IMR-90 (cell line): ENCODE measurements at regions not wholly inside any gene's neighbourhood (a gene's known extent, or its start where the extent isn't known, plus 50 kb on each side); places are given as distances from the start of the nearest gene placed in this dataset.

Experiments
- ATAC-seq: fragments of 200-7000 bp; cut with Tn5 transposase; 2 replicates; pipeline ENCODE4 v1.9.1; 2020; ENCODE audit warnings: low read depth, mild to moderate bottlenecking, moderate library complexity
- BruUV-seq: library from RNA; stranded (reverse); fragments of 400-500 nt; replicated peaks from 2 replicates; lab custom pipeline; 2021; lab: Mats Ljungman, UMichigan
- CTCF ChIA-PET: fragments of 300-600 bp; formaldehyde crosslinking; extraction: SDS; loops from one replicate; lab custom pipeline; 2021; ENCODE audit warnings: antibody characterized with exemption; lab: Yijun Ruan, JAX
- POLR2A ChIA-PET: fragments of 300-600 bp; sonication (Branson Sonifier 250); formaldehyde crosslinking; loops from one replicate; lab custom pipeline; 2022; ENCODE audit warnings: antibody characterized with exemption; ENCODE audit not compliant: unreplicated experiment; lab: Charles Lee
- DNase-seq: peaks from one replicate; pipeline ENCODE4 v3.0.0; 2013
- H2AFZ ChIP-seq: replicated peaks from 2 replicates; pipeline ENCODE3; 2013; ENCODE audit warnings: low read length, mild to moderate bottlenecking; ENCODE audit not compliant: poor library complexity
- H2AK5ac ChIP-seq: 2 replicates; pipeline ENCODE4 v1.6.1; 2013; ENCODE audit warnings: low read depth, low read length, inconsistent platforms
- H2AK9ac ChIP-seq: replicated peaks from 2 replicates; pipeline ENCODE3; 2013; ENCODE audit warnings: mild to moderate bottlenecking, low read depth, low read length, moderate library complexity; ENCODE audit not compliant: poor library complexity
- H2BK120ac ChIP-seq: 2 replicates; pipeline ENCODE4 v1.6.1; 2013; ENCODE audit warnings: low read depth, low read length, inconsistent platforms
- H2BK15ac ChIP-seq: 3 replicates; pipeline ENCODE4 v1.6.1; 2013; ENCODE audit warnings: low read depth, low read length, inconsistent platforms
- H2BK20ac ChIP-seq: 2 replicates; pipeline ENCODE4 v1.6.1; 2013; ENCODE audit warnings: low read depth, mild to moderate bottlenecking, inconsistent platforms, low read length, moderate library complexity
- H2BK5ac ChIP-seq: 2 replicates; pipeline ENCODE4 v1.6.1; 2013; ENCODE audit warnings: mild to moderate bottlenecking, low read depth, low read length, inconsistent platforms; ENCODE audit not compliant: poor library complexity, severe bottlenecking
- H3K14ac ChIP-seq: replicated peaks from 2 replicates; pipeline ENCODE4 v1.6.1; 2013; ENCODE audit warnings: low read depth, low read length, inconsistent platforms
- H3K18ac ChIP-seq: 2 replicates; pipeline ENCODE4 v1.6.1; 2013; ENCODE audit warnings: low read depth, low read length, control low read depth
- H3K23ac ChIP-seq: 2 replicates; pipeline ENCODE4 v1.6.1; 2013; ENCODE audit warnings: low read depth, low read length, inconsistent platforms
- H3K27ac ChIP-seq: 2 replicates; pipeline ENCODE4 v1.5.1; 2013; ENCODE audit warnings: mild to moderate bottlenecking, control low read depth, low read length; ENCODE audit not compliant: insufficient read depth
- H3K27me3 ChIP-seq: 2 replicates; pipeline ENCODE4 v1.6.1; 2013; ENCODE audit warnings: low read length; ENCODE audit not compliant: control insufficient read depth, insufficient read depth
- H3K36me3 ChIP-seq: 2 replicates; pipeline ENCODE4 v1.6.1; 2013; ENCODE audit warnings: low read length, mixed read lengths; ENCODE audit not compliant: control insufficient read depth, insufficient read depth
- H3K4ac ChIP-seq: 2 replicates; pipeline ENCODE4 v1.6.1; 2013; ENCODE audit warnings: low read depth, low read length, inconsistent platforms
- H3K4me1 ChIP-seq: 2 replicates; pipeline ENCODE4 v1.6.1; 2013; ENCODE audit warnings: low read length, mixed read lengths; ENCODE audit not compliant: control insufficient read depth, insufficient read depth
- H3K4me2 ChIP-seq: 2 replicates; pipeline ENCODE4 v1.6.1; 2013; ENCODE audit warnings: low read depth, mild to moderate bottlenecking, control low read depth, low read length, moderate library complexity
- H3K4me3 ChIP-seq: 2 replicates; pipeline ENCODE4 v1.5.1; 2013; ENCODE audit warnings: low read depth, mild to moderate bottlenecking, control low read depth, low read length, moderate library complexity; ENCODE audit not compliant: insufficient read depth
- H3K56ac ChIP-seq: 2 replicates; pipeline ENCODE4 v1.6.1; 2013; ENCODE audit warnings: low read length, inconsistent platforms; ENCODE audit not compliant: insufficient read depth; ENCODE audit errors: extremely low read depth
- H3K79me1 ChIP-seq, 2 experiments: 2 replicates each; pipeline ENCODE4 v1.6.1; 2013; ENCODE audit warnings: low read length in 2 of 2, inconsistent platforms in 1 of 2, low read depth in 1 of 2
- H3K9ac ChIP-seq: 2 replicates; pipeline ENCODE4 v1.6.1; 2013; ENCODE audit warnings: low read depth, low read length, control low read depth
- H3K9me1 ChIP-seq: 2 replicates; pipeline ENCODE4 v1.6.1; 2013; ENCODE audit warnings: low read length, inconsistent platforms; ENCODE audit not compliant: insufficient read depth
- H3K9me3 ChIP-seq: 2 replicates; pipeline ENCODE4 v1.6.1; 2013; ENCODE audit warnings: low read length; ENCODE audit not compliant: control insufficient read depth, insufficient read depth
- H4K20me1 ChIP-seq: 2 replicates; pipeline ENCODE4 v1.6.1; 2013; ENCODE audit warnings: low read length, inconsistent platforms; ENCODE audit not compliant: insufficient read depth
- H4K5ac ChIP-seq: 2 replicates; pipeline ENCODE4 v1.6.1; 2013; ENCODE audit warnings: mild to moderate bottlenecking, low read depth, low read length, control low read depth
- H4K8ac ChIP-seq, 2 experiments: 2 replicates each; pipeline ENCODE4 v1.6.1; 2013; ENCODE audit warnings: low read depth in 2 of 2, low read length in 2 of 2, control low read depth in 1 of 2, inconsistent platforms in 1 of 2
- H4K91ac ChIP-seq: 2 replicates; pipeline ENCODE4 v1.6.1; 2013; ENCODE audit warnings: low read depth, low read length, inconsistent platforms; ENCODE audit not compliant: insufficient read depth
- BHLHE40 ChIP-seq: fragments of 150-350 bp; IDR thresholded peaks from 2 replicates; pipeline ENCODE4 v1.6.1; 2016; ENCODE audit warnings: mild to moderate bottlenecking, low read depth, low read length
- CHD1 ChIP-seq: IDR thresholded peaks from 2 replicates; pipeline ENCODE4 v1.6.1; 2012; ENCODE audit warnings: low read depth, low read length, improper control_type of control experiment
- MAZ ChIP-seq: IDR thresholded peaks from 2 replicates; pipeline ENCODE4 v1.6.1; 2012; ENCODE audit warnings: low read depth, mild to moderate bottlenecking, low read length, improper control_type of control experiment, moderate library complexity, borderline replicate concordance
- MXI1 ChIP-seq: IDR thresholded peaks from 2 replicates; pipeline ENCODE4 v1.6.1; 2012; ENCODE audit warnings: low read depth, mild to moderate bottlenecking, low read length, moderate library complexity, borderline replicate concordance
- POLR2A ChIP-seq: IDR thresholded peaks from 2 replicates; pipeline ENCODE4 v1.6.1; 2012; ENCODE audit warnings: mild to moderate bottlenecking, low read depth, low read length
- RFX5 ChIP-seq: IDR thresholded peaks from 2 replicates; pipeline ENCODE4 v1.8.0; 2012; ENCODE audit warnings: low read depth, mild to moderate bottlenecking, low read length, moderate library complexity
- WGBS, 2 experiments: methylation state at CpG; one replicate each; pipeline versions ENCODE4 v1.1.5 to v1.1.7; 2013; ENCODE audit warnings: missing lambda C conversion rate in 2 of 2; ENCODE audit not compliant: insufficient read length in 1 of 2; ENCODE audit errors: extremely low coverage in 2 of 2; 5-methylcytosine and 5-hydroxymethylcytosine counted together
- dilution Hi-C: fragments of 300-500 bp; cut with HindIII; formaldehyde crosslinking; loops from one replicate; pipeline ENCODE4 v1.14.3; 2018; ENCODE audit warnings: low sequenced_read_pairs; ENCODE audit not compliant: unreplicated experiment
- in situ Hi-C: fragments of 300-500 bp; cut with MboI; formaldehyde crosslinking; loops from 3 replicates; pipeline ENCODE4 v1.14.3; 2019; ENCODE audit warnings: low sequenced_read_pairs, inconsistent platforms, mixed read lengths
- intact Hi-C: fragments of 100-400 bp; cut with micrococcal nuclease; formaldehyde crosslinking; loops from 2 replicates; pipeline ENCODE4 v1.10.0; 2022

- ATAC-seq, result no peak
- H2BK120ac ChIP-seq, result no peak overlapping the region
- BruUV-seq, result no TSS peak
- H3K56ac ChIP-seq, result no peak overlapping the region
- in situ Hi-C loops (no loop called here), intact Hi-C loops (no loop called here), dilution Hi-C loops (no loop called here)
- no peaks in the 10 kb centered on the region for H4K20me1 ChIP-seq
- H3K27me3 ChIP-seq, result peaks cover 28% of the 10 kb centered on the region
- H3K27ac ChIP-seq, result no peak overlapping the region
- H3K9ac ChIP-seq, result no peak overlapping the region
- H4K8ac ChIP-seq, result no peak overlapping the region
- H3K23ac ChIP-seq, result no peak overlapping the region
- POLR2A ChIA-PET, result no interaction called here
- H3K4me3 ChIP-seq, result no peak overlapping the region
- no peak overlapping the region for H2BK15ac ChIP-seq
- WGBS, 2 experiments, result 60% methylated on average over 1 of the region's 9 CpGs; no CpG with 5 or more reads in 1 of the 2 experiments
- H2AK5ac ChIP-seq, result no peak overlapping the region
- H2BK20ac ChIP-seq, result no peak overlapping the region
- H3K18ac ChIP-seq, result no peak overlapping the region
- H3K4me2 ChIP-seq, result no peak overlapping the region
- H3K36me3 ChIP-seq, result no peaks in the 10 kb centered on the region
- no peak overlapping the region for H2BK5ac ChIP-seq
- no peaks in the 10 kb centered on the region for H3K9me3 ChIP-seq
- TF ChIP-seq MAZ, result no peak
- TF ChIP-seq POLR2A, result no peak
- TF ChIP-seq CHD1, result no peak
- no peak for TF ChIP-seq RFX5
- TF ChIP-seq MXI1, result no peak
- TF ChIP-seq BHLHE40, result no peak
- CTCF ChIA-PET, result no interaction called here
- H3K9me1 ChIP-seq, result no peaks in the 10 kb centered on the region
- no peak overlapping the region for H3K14ac ChIP-seq
- H2AFZ ChIP-seq, result no peak overlapping the region
- no peak overlapping the region for H3K4ac ChIP-seq
- no peak overlapping the region for H2AK9ac ChIP-seq
- H3K4me1 ChIP-seq, result no peaks in the 10 kb centered on the region
- H4K91ac ChIP-seq, result no peak overlapping the region
- DNase-seq, result no peak
- H3K79me1 ChIP-seq, result no peaks in the 10 kb centered on the region
- H4K5ac ChIP-seq, result no peak overlapping the region
Observed at GRCh38 chr12:116635487-116635886, 76.3 kb downstream of the MAP1LC3B2 start.
